Chondrocyte (in vitro differentiated cells): ENCODE measurements at regions not wholly inside any gene's neighbourhood (a gene's known extent, or its start where the extent isn't known, plus 50 kb on each side); places are given as distances from the start of the nearest gene placed in this dataset.

Source experiments
- DNase-seq: peaks from one replicate; pipeline ENCODE4 v3.0.0; 2021; ENCODE audit warnings: mixed read lengths, low spot score
- H3K27ac Mint-ChIP-seq: one replicate; pipeline ENCODE4 v1.8.0; 2021; ENCODE audit warnings: mild to moderate bottlenecking, moderate library complexity, mixed read lengths; ENCODE audit not compliant: unreplicated experiment
- H3K27me3 Mint-ChIP-seq: 2 replicates; pipeline ENCODE4 v1.8.0; 2021; ENCODE audit warnings: low read depth, mixed read lengths
- H3K36me3 Mint-ChIP-seq: 2 replicates; pipeline ENCODE4 v1.8.0; 2021; ENCODE audit warnings: low read depth, mixed read lengths
- H3K4me1 Mint-ChIP-seq: 2 replicates; pipeline ENCODE4 v1.8.0; 2021; ENCODE audit warnings: low read depth, mild to moderate bottlenecking, mixed read lengths
- H3K4me3 Mint-ChIP-seq: one replicate; pipeline ENCODE4 v1.8.0; 2021; ENCODE audit warnings: mild to moderate bottlenecking, moderate library complexity, mixed read lengths; ENCODE audit not compliant: unreplicated experiment
- H3K9me3 Mint-ChIP-seq: 2 replicates; pipeline ENCODE4 v1.8.0; 2021; ENCODE audit warnings: low read depth, mixed read lengths
- TF ChIP-seq, protein P1 (sequence below): fragments of 200-600 bp; sonication (generic); IDR thresholded peaks from 2 replicates; pipeline ENCODE4 v1.5.0; 2021; ENCODE audit warnings: antibody characterized with exemption, mild to moderate bottlenecking, moderate library complexity

- Mint-ChIP-seq H3K27me3 (peaks cover 2% of the 10 kb centered on the region), H3K27ac (no peak overlapping the region), H3K4me3 (no peak overlapping the region), H3K36me3 (no peaks in the 10 kb centered on the region), H3K4me1 (no peaks in the 10 kb centered on the region), H3K9me3 (no peaks in the 10 kb centered on the region)
- no peak for DNase-seq
- TF ChIP-seq, protein P1, sequence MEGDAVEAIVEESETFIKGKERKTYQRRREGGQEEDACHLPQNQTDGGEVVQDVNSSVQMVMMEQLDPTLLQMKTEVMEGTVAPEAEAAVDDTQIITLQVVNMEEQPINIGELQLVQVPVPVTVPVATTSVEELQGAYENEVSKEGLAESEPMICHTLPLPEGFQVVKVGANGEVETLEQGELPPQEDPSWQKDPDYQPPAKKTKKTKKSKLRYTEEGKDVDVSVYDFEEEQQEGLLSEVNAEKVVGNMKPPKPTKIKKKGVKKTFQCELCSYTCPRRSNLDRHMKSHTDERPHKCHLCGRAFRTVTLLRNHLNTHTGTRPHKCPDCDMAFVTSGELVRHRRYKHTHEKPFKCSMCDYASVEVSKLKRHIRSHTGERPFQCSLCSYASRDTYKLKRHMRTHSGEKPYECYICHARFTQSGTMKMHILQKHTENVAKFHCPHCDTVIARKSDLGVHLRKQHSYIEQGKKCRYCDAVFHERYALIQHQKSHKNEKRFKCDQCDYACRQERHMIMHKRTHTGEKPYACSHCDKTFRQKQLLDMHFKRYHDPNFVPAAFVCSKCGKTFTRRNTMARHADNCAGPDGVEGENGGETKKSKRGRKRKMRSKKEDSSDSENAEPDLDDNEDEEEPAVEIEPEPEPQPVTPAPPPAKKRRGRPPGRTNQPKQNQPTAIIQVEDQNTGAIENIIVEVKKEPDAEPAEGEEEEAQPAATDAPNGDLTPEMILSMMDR = no peak
These were observed 505.4 kb upstream of the AGA start for GRCh38 chr4:177947607-177948006.

DNA sequence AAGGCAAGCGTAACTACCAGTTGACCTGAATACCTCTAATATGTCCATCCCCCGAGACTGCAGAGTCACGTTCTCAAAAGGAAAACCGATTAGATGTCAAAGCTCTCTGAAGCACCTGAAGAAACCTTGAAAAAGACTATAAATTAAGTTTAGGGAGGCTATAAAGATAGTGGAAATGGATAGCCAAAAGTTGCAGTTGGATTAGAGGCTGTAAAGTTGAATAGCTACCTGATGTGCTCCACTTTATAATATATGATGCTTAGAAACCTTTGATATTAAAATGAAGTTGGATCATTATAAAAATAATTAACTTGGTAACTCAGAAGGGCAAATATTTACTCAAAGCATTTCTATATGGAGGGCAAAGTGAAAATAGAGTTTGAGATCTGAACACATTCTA, 506.6 kb upstream of the AGA start:
- peaks cover 2% of the 10 kb centered on the region for H3K27me3 Mint-ChIP-seq
- H3K9me3 Mint-ChIP-seq = no peaks in the 10 kb centered on the region
- no peak overlapping the region for H3K27ac Mint-ChIP-seq
- no peaks in the 10 kb centered on the region for H3K36me3 Mint-ChIP-seq
- no peaks in the 10 kb centered on the region for H3K4me1 Mint-ChIP-seq
- TF ChIP-seq, protein P1 = no peak
- DNase-seq = no peak
- H3K4me3 Mint-ChIP-seq = no peak overlapping the region

GRCh38 chr4:177951026-177951425, 508.8 kb upstream of the AGA start:
- no peaks in the 10 kb centered on the region for H3K36me3 Mint-ChIP-seq

GRCh38 chr4:177952723-177953122, 510.5 kb upstream of the AGA start:
- H3K4me1 Mint-ChIP-seq = no peaks in the 10 kb centered on the region
- no peaks in the 10 kb centered on the region for H3K27me3 Mint-ChIP-seq
- H3K9me3 Mint-ChIP-seq = no peaks in the 10 kb centered on the region
- H3K4me3 Mint-ChIP-seq = no peak overlapping the region
- H3K27ac Mint-ChIP-seq = no peak overlapping the region
- DNase-seq = no peak
- H3K36me3 Mint-ChIP-seq = no peaks in the 10 kb centered on the region
- TF ChIP-seq, protein P1 = no peak

More at GRCh38 chr4:177951026-177951425, 508.8 kb upstream of the AGA start:
- Mint-ChIP-seq H3K9me3 (no peaks in the 10 kb centered on the region), H3K27ac (no peak overlapping the region), H3K4me1 (no peaks in the 10 kb centered on the region), H3K4me3 (no peak overlapping the region), H3K27me3 (no peaks in the 10 kb centered on the region)
- no peak for DNase-seq
- TF ChIP-seq, protein P1 = no peak

GRCh38 chr4:177957596-177958360, 515.5 kb upstream of the AGA start:
- H3K4me3 Mint-ChIP-seq = no peak overlapping the region
- H3K4me1 Mint-ChIP-seq = no peaks in the 10 kb centered on the region
- TF ChIP-seq, protein P1 = no peak
- no peak for DNase-seq
- no peaks in the 10 kb centered on the region for H3K36me3 Mint-ChIP-seq
- H3K27ac Mint-ChIP-seq = no peak overlapping the region
- H3K9me3 Mint-ChIP-seq = no peaks in the 10 kb centered on the region
- peaks cover 2% of the 10 kb centered on the region for H3K27me3 Mint-ChIP-seq
